CD14-positive monocyte (primary cell): ENCODE measurements at regions not wholly inside any gene's neighbourhood (a gene's known extent, or its start where the extent isn't known, plus 50 kb on each side); places are given as distances from the start of the nearest gene placed in this dataset.

Source experiments
- DNase-seq, 3 donors: peaks; one replicate each; pipeline ENCODE4 v3.0.0-alpha.2; 2011 to 2022
- H2AFZ ChIP-seq: 2 replicates; pipeline ENCODE4 v1.6.0; 2012; ENCODE audit warnings: mild to moderate bottlenecking, low read depth, low read length, inconsistent platforms; ENCODE audit not compliant: insufficient read depth, poor library complexity, severe bottlenecking
- H3K27ac ChIP-seq, 2 donors: 1 replicate in 1 of 2; 2 replicates in 1 of 2; pipeline ENCODE4 v1.5.1; 2012 to 2013; ENCODE audit warnings: low read length in 2 of 2, control low read depth in 1 of 2, inconsistent platforms in 1 of 2, low read depth in 1 of 2, mild to moderate bottlenecking in 1 of 2
- H3K27me3 ChIP-seq, 2 donors: one replicate each; pipeline versions ENCODE4 v1.6.0 to v1.6.1; 2011 to 2013; ENCODE audit warnings: low read length in 2 of 2; ENCODE audit not compliant: control insufficient read depth in 2 of 2, insufficient read depth in 2 of 2
- H3K36me3 ChIP-seq, 2 donors: replicated peaks in 1 of 2; 1 replicate in 1 of 2; 2 replicates in 1 of 2; pipeline versions ENCODE4 v1.5.1 to v1.6.1; 2012 to 2013; ENCODE audit warnings: low read length in 2 of 2, control low read depth in 1 of 2, inconsistent platforms in 1 of 2, mild to moderate bottlenecking in 1 of 2; ENCODE audit not compliant: insufficient read depth in 2 of 2, control insufficient read depth in 1 of 2
- H3K4me1 ChIP-seq, 2 donors: 1 replicate in 1 of 2; 2 replicates in 1 of 2; pipeline versions ENCODE4 v1.5.1 to v1.6.1; 2012 to 2013; ENCODE audit warnings: low read length in 2 of 2, control low read depth in 1 of 2, inconsistent platforms in 1 of 2, mild to moderate bottlenecking in 1 of 2, moderate library complexity in 1 of 2; ENCODE audit not compliant: insufficient read depth in 2 of 2, control insufficient read depth in 1 of 2
- H3K4me2 ChIP-seq: replicated peaks from 2 replicates; pipeline ENCODE3; 2012; ENCODE audit warnings: low read length, moderate library complexity, mild to moderate bottlenecking; ENCODE audit not compliant: poor library complexity, severe bottlenecking; ENCODE audit errors: extremely low read depth
- H3K4me3 ChIP-seq, 3 experiments: fragments of 200-600 bp in 1 of 3; sonication (generic) in 1 of 3; replicated peaks in 1 of 3; 1 replicate in 2 of 3; 2 replicates in 1 of 3; pipeline ENCODE4 v1.5.1; 2011 to 2013; ENCODE audit warnings: low read length in 3 of 3, mild to moderate bottlenecking in 3 of 3, control low read depth in 2 of 3, low read depth in 2 of 3, inconsistent platforms in 1 of 3, moderate library complexity in 1 of 3
- H3K79me2 ChIP-seq: 2 replicates; pipeline ENCODE4 v1.6.0; 2012; ENCODE audit warnings: mild to moderate bottlenecking, control low read depth, inconsistent platforms, low read length, moderate library complexity; ENCODE audit not compliant: insufficient read depth
- H3K9ac ChIP-seq: 2 replicates; pipeline ENCODE4 v1.6.0; 2017; ENCODE audit warnings: low read length, mild to moderate bottlenecking; ENCODE audit not compliant: insufficient read depth, poor library complexity, severe bottlenecking
- H3K9me3 ChIP-seq, 2 donors: replicated peaks in 1 of 2; 1 replicate in 1 of 2; 2 replicates in 1 of 2; pipeline versions ENCODE4 v1.5.1 to v1.6.1; 2012 to 2013; ENCODE audit warnings: low read length in 2 of 2, control low read depth in 1 of 2; ENCODE audit not compliant: control insufficient read depth in 1 of 2, insufficient read depth in 1 of 2
- H4K20me1 ChIP-seq: 2 replicates; pipeline ENCODE4 v1.6.0; 2012; ENCODE audit warnings: mild to moderate bottlenecking, low read length, control low read depth, moderate library complexity; ENCODE audit not compliant: insufficient read depth
- H3K27ac Mint-ChIP-seq, 7 donors: one replicate each; pipeline ENCODE4 v1.8.0; 2020; ENCODE audit warnings: mild to moderate bottlenecking in 7 of 7, mixed read lengths in 7 of 7, moderate library complexity in 6 of 7, inconsistent platforms in 2 of 7
- H3K27me3 Mint-ChIP-seq, 3 donors: one replicate each; pipeline ENCODE4 v1.8.0; 2021 to 2022; ENCODE audit warnings: low read depth in 3 of 3, mild to moderate bottlenecking in 3 of 3, mixed read lengths in 3 of 3, moderate library complexity in 3 of 3, inconsistent platforms in 1 of 3
- H3K36me3 Mint-ChIP-seq, 2 donors: one replicate each; pipeline ENCODE4 v1.8.0; 2020; ENCODE audit warnings: mixed read lengths in 2 of 2, inconsistent platforms in 1 of 2, mild to moderate bottlenecking in 1 of 2
- H3K4me1 Mint-ChIP-seq: one replicate; pipeline ENCODE4 v1.8.0; 2020; ENCODE audit warnings: mild to moderate bottlenecking, mixed read lengths
- H3K4me3 Mint-ChIP-seq, 2 donors: one replicate each; pipeline ENCODE4 v1.8.0; 2020; ENCODE audit warnings: mild to moderate bottlenecking in 2 of 2, mixed read lengths in 2 of 2, moderate library complexity in 1 of 2
- H3K9me3 Mint-ChIP-seq, 7 donors: one replicate each; pipeline ENCODE4 v1.8.0; 2020 to 2022; ENCODE audit warnings: mixed read lengths in 7 of 7, mild to moderate bottlenecking in 6 of 7, moderate library complexity in 6 of 7, inconsistent platforms in 2 of 7
- WGBS: methylation state at CpG from one replicate; pipeline ENCODE4 v1.1.5; 2013; ENCODE audit warnings: missing lambda C conversion rate; ENCODE audit not compliant: insufficient coverage; 5-methylcytosine and 5-hydroxymethylcytosine counted together
- intact Hi-C, 2 donors: fragments of 100-400 bp; cut with micrococcal nuclease; formaldehyde crosslinking; loops; one replicate each; pipeline versions ENCODE4 v1.15.0 to v1.15.1; 2023
- TF ChIP-seq, protein P1 (sequence below): fragments of 200-600 bp; IDR thresholded peaks from one replicate; pipeline ENCODE4 v1.8.0; 2022; ENCODE audit warnings: antibody characterized with exemption, mild to moderate bottlenecking

GRCh38 chr4:123696687-123697086 lies 300.1 kb downstream of the SPRY1 start:
- no peak for DNase-seq
- Histone ChIP-seq H2AFZ (no peak overlapping the region), H4K20me1 (no peaks in the 10 kb centered on the region), H3K36me3 (no peaks in the 10 kb centered on the region), H3K4me2 (no peak overlapping the region), H3K4me1 (no peaks in the 10 kb centered on the region), H3K4me3 (no peak overlapping the region), H3K9me3 (no peaks in the 10 kb centered on the region), H3K27ac (no peak overlapping the region), H3K9ac (no peak overlapping the region), H3K27me3 (no peaks in the 10 kb centered on the region), H3K79me2 (no peaks in the 10 kb centered on the region)
- no peak overlapping the region for H3K27ac Mint-ChIP-seq
- no CpG with 5 or more reads among the region's 2 CpGs for WGBS
- H3K9me3 Mint-ChIP-seq = peaks cover 0 to 3% (median 0%) of the 10 kb centered on the region in 7 donors
- H3K4me3 Mint-ChIP-seq = no peak overlapping the region
- peaks cover 2 to 3% (median 3%) of the 10 kb centered on the region in 3 donors for H3K27me3 Mint-ChIP-seq
- H3K4me1 Mint-ChIP-seq = no peaks in the 10 kb centered on the region
- no peaks in the 10 kb centered on the region for H3K36me3 Mint-ChIP-seq
- intact Hi-C loops = no loop called here
- TF ChIP-seq, protein P1, sequence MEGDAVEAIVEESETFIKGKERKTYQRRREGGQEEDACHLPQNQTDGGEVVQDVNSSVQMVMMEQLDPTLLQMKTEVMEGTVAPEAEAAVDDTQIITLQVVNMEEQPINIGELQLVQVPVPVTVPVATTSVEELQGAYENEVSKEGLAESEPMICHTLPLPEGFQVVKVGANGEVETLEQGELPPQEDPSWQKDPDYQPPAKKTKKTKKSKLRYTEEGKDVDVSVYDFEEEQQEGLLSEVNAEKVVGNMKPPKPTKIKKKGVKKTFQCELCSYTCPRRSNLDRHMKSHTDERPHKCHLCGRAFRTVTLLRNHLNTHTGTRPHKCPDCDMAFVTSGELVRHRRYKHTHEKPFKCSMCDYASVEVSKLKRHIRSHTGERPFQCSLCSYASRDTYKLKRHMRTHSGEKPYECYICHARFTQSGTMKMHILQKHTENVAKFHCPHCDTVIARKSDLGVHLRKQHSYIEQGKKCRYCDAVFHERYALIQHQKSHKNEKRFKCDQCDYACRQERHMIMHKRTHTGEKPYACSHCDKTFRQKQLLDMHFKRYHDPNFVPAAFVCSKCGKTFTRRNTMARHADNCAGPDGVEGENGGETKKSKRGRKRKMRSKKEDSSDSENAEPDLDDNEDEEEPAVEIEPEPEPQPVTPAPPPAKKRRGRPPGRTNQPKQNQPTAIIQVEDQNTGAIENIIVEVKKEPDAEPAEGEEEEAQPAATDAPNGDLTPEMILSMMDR = no peak

GRCh38 chr4:123698556-123698955 lies 302.0 kb downstream of the SPRY1 start:
- Mint-ChIP-seq H3K36me3 (no peaks in the 10 kb centered on the region), H3K4me1 (no peaks in the 10 kb centered on the region), H3K27me3 (peaks cover 2 to 3% (median 3%) of the 10 kb centered on the region in 3 donors), H3K27ac (no peak overlapping the region), H3K9me3 (peaks cover 0 to 5% (median 0%) of the 10 kb centered on the region in 7 donors), H3K4me3 (no peak overlapping the region)
- Histone ChIP-seq H4K20me1 (no peaks in the 10 kb centered on the region), H3K36me3 (no peaks in the 10 kb centered on the region), H3K4me2 (no peak overlapping the region), H3K4me3 (no peak overlapping the region), H3K9ac (no peak overlapping the region), H2AFZ (no peak overlapping the region), H3K27me3 (no peaks in the 10 kb centered on the region), H3K4me1 (no peaks in the 10 kb centered on the region), H3K79me2 (no peaks in the 10 kb centered on the region), H3K27ac (no peak overlapping the region), H3K9me3 (no peaks in the 10 kb centered on the region)
- TF ChIP-seq, protein P1 = no peak
- no peak for DNase-seq
- intact Hi-C loops = no loop called here
- WGBS = 92% methylated on average over 3 of the region's 4 CpGs
